GM12878 (cell line): ENCODE measurements at regions not wholly inside any gene's neighbourhood (a gene's known extent, or its start where the extent isn't known, plus 50 kb on each side); places are given as distances from the start of the nearest gene placed in this dataset.

Experiments used
- ATF7 ChIP-seq: fragments of 450-650 bp; IDR thresholded peaks from 2 replicates; pipeline ENCODE4 v1.6.1; 2016; ENCODE audit warnings: low read depth, mild to moderate bottlenecking
- BMI1 ChIP-seq: fragments of 450-650 bp; IDR thresholded peaks from 2 replicates; pipeline ENCODE4 v1.6.1; 2016; ENCODE audit warnings: mild to moderate bottlenecking, moderate library complexity, borderline replicate concordance
- CBX5 ChIP-seq: sonication (generic); IDR thresholded peaks from 2 replicates; pipeline ENCODE4 v1.6.1; 2016; ENCODE audit warnings: low read depth, moderate library complexity, mild to moderate bottlenecking, inconsistent platforms
- CHD4 ChIP-seq: fragments of 200-600 bp; sonication (generic); IDR thresholded peaks from 2 replicates; pipeline ENCODE4 v1.6.1; 2016; ENCODE audit warnings: mild to moderate bottlenecking
- CREB1 ChIP-seq: IDR thresholded peaks from 2 replicates; pipeline ENCODE4 v1.6.1; 2012; ENCODE audit warnings: low read depth, mild to moderate bottlenecking, inconsistent platforms
- CREM ChIP-seq: IDR thresholded peaks from 2 replicates; pipeline ENCODE4 v1.6.1; 2014; ENCODE audit warnings: antibody characterized with exemption, low read depth
- IKZF2 ChIP-seq, 2 experiments: fragments of 450-650 bp; IDR thresholded peaks; 2 replicates each; pipeline ENCODE4 v1.6.1; 2017; ENCODE audit warnings: mild to moderate bottlenecking in 2 of 2, moderate library complexity in 2 of 2
- JUNB ChIP-seq: IDR thresholded peaks from 2 replicates; pipeline ENCODE4 v1.6.1; 2016; ENCODE audit warnings: antibody characterized with exemption, mild to moderate bottlenecking
- MEF2A ChIP-seq: IDR thresholded peaks from 2 replicates; pipeline ENCODE4 v1.6.1; 2011; ENCODE audit warnings: low read depth, mild to moderate bottlenecking, low read length, moderate library complexity; ENCODE audit not compliant: insufficient read depth
- NBN ChIP-seq: fragments of 450-650 bp; IDR thresholded peaks from 2 replicates; pipeline ENCODE4 v1.6.1; 2016
- NFYB ChIP-seq: IDR thresholded peaks from 2 replicates; pipeline ENCODE4 v1.6.1; 2011; ENCODE audit warnings: low read depth, mild to moderate bottlenecking, low read length, improper control_type of control experiment, moderate library complexity; ENCODE audit not compliant: insufficient read depth
- RAD51 ChIP-seq: fragments of 450-650 bp; IDR thresholded peaks from 2 replicates; pipeline ENCODE4 v1.6.1; 2016; ENCODE audit warnings: moderate library complexity, mild to moderate bottlenecking, inconsistent platforms
- SMC3 ChIP-seq: IDR thresholded peaks from 2 replicates; pipeline ENCODE4 v1.6.1; 2011; ENCODE audit warnings: low read length, improper control_type of control experiment, borderline replicate concordance
- SPI1 ChIP-seq: IDR thresholded peaks from 2 replicates; pipeline ENCODE4 v1.6.1; 2011; ENCODE audit warnings: low read depth, mild to moderate bottlenecking, low read length, moderate library complexity, borderline replicate concordance; ENCODE audit not compliant: insufficient read depth
- SRF ChIP-seq, 2 experiments: IDR thresholded peaks; 2 replicates each; pipeline ENCODE4 v1.6.1; 2011; ENCODE audit warnings: low read depth in 2 of 2, low read length in 2 of 2, mild to moderate bottlenecking in 1 of 2, moderate library complexity in 1 of 2
- STAT1 ChIP-seq: fragments of 450-650 bp; conservative IDR thresholded peaks from 2 replicates; pipeline ENCODE4 v1.6.1; 2014; ENCODE audit warnings: antibody characterized with exemption, mild to moderate bottlenecking
- ZNF24 ChIP-seq: fragments of 450-650 bp; IDR thresholded peaks from 2 replicates; pipeline ENCODE4 v1.6.1; 2017; ENCODE audit warnings: antibody characterized with exemption, mild to moderate bottlenecking
- ZNF622 ChIP-seq: fragments of 450-650 bp; IDR thresholded peaks from 2 replicates; pipeline ENCODE4 v1.6.1; 2017; ENCODE audit warnings: mild to moderate bottlenecking, inconsistent platforms
- ZZZ3 ChIP-seq: IDR thresholded peaks from 2 replicates; pipeline ENCODE4 v1.6.1; 2011; ENCODE audit warnings: low read depth; ENCODE audit not compliant: control insufficient read depth, insufficient read length
- TF ChIP-seq, protein P1 (sequence below): fragments of 450-650 bp; IDR thresholded peaks from 2 replicates; pipeline ENCODE4 v1.6.1; 2017; ENCODE audit warnings: mild to moderate bottlenecking, low read depth, inconsistent platforms; ENCODE audit not compliant: poor library complexity, severe bottlenecking
- TF ChIP-seq, protein P2 (sequence below): IDR thresholded peaks from 2 replicates; pipeline ENCODE4 v1.6.1; 2011; ENCODE audit warnings: borderline replicate concordance, low read depth, mild to moderate bottlenecking, moderate library complexity, mixed read lengths, low read length; ENCODE audit not compliant: insufficient read depth; ENCODE audit errors: extremely low read length
- TF ChIP-seq, protein P3 (sequence below): fragments of 450-650 bp; IDR thresholded peaks from 2 replicates; pipeline ENCODE4 v1.6.1; 2016; ENCODE audit warnings: mild to moderate bottlenecking
- TF ChIP-seq, protein P4 (sequence below): IDR thresholded peaks from 2 replicates; pipeline ENCODE4 v1.6.1; 2012; ENCODE audit warnings: low read depth, low read length, improper control_type of control experiment
- TF ChIP-seq, protein P5 (sequence below): IDR thresholded peaks from 2 replicates; pipeline ENCODE4 v1.6.1; 2012; ENCODE audit warnings: low read length, inconsistent platforms

DNA sequence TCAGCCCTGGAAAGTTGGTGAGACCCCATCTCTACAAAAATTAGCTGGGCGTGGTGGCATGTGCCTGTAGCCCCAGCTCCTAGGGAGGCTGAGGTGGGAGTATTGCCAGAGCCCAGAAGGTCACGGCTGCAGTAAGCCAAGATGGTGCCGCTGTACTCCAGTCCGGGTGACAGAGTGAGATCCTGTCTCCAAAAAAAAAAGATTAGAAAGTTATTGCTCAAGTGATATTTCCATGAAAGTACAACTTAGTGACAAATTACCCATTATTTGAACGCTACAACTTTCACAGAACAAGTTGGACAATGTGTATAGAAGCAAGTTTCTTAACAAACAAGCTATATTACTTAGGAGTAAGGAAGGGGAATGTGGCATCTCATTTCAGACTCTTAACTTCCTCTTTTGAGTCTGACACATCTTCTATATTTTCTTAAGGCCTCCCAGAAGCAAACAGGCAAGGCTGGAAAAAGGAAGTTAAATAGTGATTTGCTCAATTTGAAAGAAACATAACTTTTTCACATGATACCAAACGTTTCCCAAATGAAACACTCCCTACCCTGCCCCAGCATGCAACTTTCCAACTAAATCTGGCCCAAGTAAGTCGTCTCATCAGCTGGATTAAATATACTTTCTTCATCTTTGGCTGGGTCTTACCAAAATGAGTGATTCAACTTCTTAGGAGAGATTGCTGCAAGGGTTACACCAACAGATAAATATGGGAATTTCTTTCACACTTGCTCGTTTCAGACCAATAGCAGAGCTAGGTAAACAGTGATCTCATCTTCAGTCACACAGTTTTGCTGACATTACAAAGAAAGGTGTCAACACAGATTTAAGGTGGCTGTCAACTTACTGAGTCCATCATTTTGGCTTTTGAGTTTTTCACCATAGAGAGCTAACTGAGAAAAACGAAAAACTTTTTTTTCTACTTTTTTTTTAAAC is 66.3 kb upstream of the KLF6 start (continued):
- TF ChIP-seq, protein P1, sequence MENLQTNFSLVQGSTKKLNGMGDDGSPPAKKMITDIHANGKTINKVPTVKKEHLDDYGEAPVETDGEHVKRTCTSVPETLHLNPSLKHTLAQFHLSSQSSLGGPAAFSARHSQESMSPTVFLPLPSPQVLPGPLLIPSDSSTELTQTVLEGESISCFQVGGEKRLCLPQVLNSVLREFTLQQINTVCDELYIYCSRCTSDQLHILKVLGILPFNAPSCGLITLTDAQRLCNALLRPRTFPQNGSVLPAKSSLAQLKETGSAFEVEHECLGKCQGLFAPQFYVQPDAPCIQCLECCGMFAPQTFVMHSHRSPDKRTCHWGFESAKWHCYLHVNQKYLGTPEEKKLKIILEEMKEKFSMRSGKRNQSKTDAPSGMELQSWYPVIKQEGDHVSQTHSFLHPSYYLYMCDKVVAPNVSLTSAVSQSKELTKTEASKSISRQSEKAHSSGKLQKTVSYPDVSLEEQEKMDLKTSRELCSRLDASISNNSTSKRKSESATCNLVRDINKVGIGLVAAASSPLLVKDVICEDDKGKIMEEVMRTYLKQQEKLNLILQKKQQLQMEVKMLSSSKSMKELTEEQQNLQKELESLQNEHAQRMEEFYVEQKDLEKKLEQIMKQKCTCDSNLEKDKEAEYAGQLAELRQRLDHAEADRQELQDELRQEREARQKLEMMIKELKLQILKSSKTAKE, result peak; percentile 86
- TF ChIP-seq, protein P2, sequence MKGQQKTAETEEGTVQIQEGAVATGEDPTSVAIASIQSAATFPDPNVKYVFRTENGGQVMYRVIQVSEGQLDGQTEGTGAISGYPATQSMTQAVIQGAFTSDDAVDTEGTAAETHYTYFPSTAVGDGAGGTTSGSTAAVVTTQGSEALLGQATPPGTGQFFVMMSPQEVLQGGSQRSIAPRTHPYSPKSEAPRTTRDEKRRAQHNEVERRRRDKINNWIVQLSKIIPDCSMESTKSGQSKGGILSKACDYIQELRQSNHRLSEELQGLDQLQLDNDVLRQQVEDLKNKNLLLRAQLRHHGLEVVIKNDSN, result no peak
- TF ChIP-seq CREB1 (no peak), CHD4 (peak; percentile 37; the same call in 1 of the 2 replicates), BMI1 (no peak), IKZF2 (IDR thresholded peaks at IDR 0.05) (peak; percentile 90 to 95), STAT1 (no peak), MEF2A (peak; percentile 63; the same call in 1 of the 2 replicates), ATF7 (peak; percentile 72), NFYB (0 out of 2 replicates have a peak, but pooled peaks have one; percentile 26), SRF (IDR thresholded peaks at IDR 0.05; ENCODE audit: low read depth in 2 of 2, low read length in 2 of 2) (no peak), CREM (no peak), SMC3 (peak; percentile 3; the same call in 1 of the 2 replicates), NBN (no peak; the same call in 1 of the 2 replicates), RAD51 (no peak), ZNF24 (no peak), CBX5 (0 out of 2 replicates have a peak, but pooled peaks have one; percentile 36), JUNB (peak; percentile 82), ZZZ3 (no peak), ZNF622 (no peak), SPI1 (peak; percentile 14; the same call in 1 of the 2 replicates)
- TF ChIP-seq, protein P3, sequence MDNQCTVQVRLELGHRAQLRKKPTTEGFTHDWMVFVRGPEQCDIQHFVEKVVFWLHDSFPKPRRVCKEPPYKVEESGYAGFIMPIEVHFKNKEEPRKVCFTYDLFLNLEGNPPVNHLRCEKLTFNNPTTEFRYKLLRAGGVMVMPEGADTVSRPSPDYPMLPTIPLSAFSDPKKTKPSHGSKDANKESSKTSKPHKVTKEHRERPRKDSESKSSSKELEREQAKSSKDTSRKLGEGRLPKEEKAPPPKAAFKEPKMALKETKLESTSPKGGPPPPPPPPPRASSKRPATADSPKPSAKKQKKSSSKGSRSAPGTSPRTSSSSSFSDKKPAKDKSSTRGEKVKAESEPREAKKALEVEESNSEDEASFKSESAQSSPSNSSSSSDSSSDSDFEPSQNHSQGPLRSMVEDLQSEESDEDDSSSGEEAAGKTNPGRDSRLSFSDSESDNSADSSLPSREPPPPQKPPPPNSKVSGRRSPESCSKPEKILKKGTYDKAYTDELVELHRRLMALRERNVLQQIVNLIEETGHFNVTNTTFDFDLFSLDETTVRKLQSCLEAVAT, result 0 out of 2 replicates have a peak, but pooled peaks have one; percentile 24
- TF ChIP-seq, protein P4, sequence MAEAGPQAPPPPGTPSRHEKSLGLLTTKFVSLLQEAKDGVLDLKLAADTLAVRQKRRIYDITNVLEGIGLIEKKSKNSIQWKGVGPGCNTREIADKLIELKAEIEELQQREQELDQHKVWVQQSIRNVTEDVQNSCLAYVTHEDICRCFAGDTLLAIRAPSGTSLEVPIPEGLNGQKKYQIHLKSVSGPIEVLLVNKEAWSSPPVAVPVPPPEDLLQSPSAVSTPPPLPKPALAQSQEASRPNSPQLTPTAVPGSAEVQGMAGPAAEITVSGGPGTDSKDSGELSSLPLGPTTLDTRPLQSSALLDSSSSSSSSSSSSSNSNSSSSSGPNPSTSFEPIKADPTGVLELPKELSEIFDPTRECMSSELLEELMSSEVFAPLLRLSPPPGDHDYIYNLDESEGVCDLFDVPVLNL, result no peak
- TF ChIP-seq, protein P5, sequence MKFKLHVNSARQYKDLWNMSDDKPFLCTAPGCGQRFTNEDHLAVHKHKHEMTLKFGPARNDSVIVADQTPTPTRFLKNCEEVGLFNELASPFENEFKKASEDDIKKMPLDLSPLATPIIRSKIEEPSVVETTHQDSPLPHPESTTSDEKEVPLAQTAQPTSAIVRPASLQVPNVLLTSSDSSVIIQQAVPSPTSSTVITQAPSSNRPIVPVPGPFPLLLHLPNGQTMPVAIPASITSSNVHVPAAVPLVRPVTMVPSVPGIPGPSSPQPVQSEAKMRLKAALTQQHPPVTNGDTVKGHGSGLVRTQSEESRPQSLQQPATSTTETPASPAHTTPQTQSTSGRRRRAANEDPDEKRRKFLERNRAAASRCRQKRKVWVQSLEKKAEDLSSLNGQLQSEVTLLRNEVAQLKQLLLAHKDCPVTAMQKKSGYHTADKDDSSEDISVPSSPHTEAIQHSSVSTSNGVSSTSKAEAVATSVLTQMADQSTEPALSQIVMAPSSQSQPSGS, result 0 out of 2 replicates have a peak, but pooled peaks have one; percentile 45
